PC-3 (cell line): ENCODE measurements at regions not wholly inside any gene's neighbourhood (a gene's known extent, or its start where the extent isn't known, plus 50 kb on each side); places are given as distances from the start of the nearest gene placed in this dataset.

ENCODE experiments used
- ATAC-seq: fragments of 200-7000 bp; cut with Tn5 transposase; 2 replicates; pipeline ENCODE4 v1.9.1; 2020; ENCODE audit warnings: mild to moderate bottlenecking, moderate library complexity
- BruUV-seq: library from RNA; stranded (reverse); fragments of 400-500 nt; replicated peaks from 2 replicates; lab custom pipeline; 2021; lab: Mats Ljungman, UMichigan
- CTCF ChIA-PET: fragments of 300-600 bp; sonication (Branson Sonifier 250); formaldehyde crosslinking; loops from one replicate; lab custom pipeline; 2022; ENCODE audit warnings: antibody characterized with exemption; lab: Charles Lee
- POLR2A ChIA-PET: fragments of 300-600 bp; sonication (Branson Sonifier 250); formaldehyde crosslinking; loops from one replicate; lab custom pipeline; 2022; ENCODE audit warnings: antibody characterized with exemption; ENCODE audit not compliant: unreplicated experiment; lab: Charles Lee
- DNase-seq: peaks from one replicate; pipeline ENCODE4 v3.0.0-alpha.2; 2015
- H2AFZ ChIP-seq: fragments of 300-600 bp; sonication (generic); 2 replicates; pipeline ENCODE4 v1.6.0; 2016; ENCODE audit warnings: antibody characterized with exemption, low read length
- H3F3A ChIP-seq: fragments of 300-600 bp; sonication (generic); one replicate; pipeline ENCODE4 v1.6.0; 2017; ENCODE audit warnings: antibody characterized with exemption, low read length, control low read depth, mild to moderate bottlenecking; ENCODE audit not compliant: unreplicated experiment
- H3K27ac ChIP-seq: fragments of 300-600 bp; sonication (generic); 2 replicates; pipeline ENCODE4 v1.5.1; 2016; ENCODE audit warnings: mild to moderate bottlenecking, low read length
- H3K27me3 ChIP-seq: fragments of 300-600 bp; sonication (generic); 2 replicates; pipeline ENCODE4 v1.6.1; 2016; ENCODE audit warnings: low read length, mixed read lengths
- H3K36me3 ChIP-seq: fragments of 300-600 bp; sonication (generic); 2 replicates; pipeline ENCODE4 v1.6.1; 2016; ENCODE audit warnings: low read depth, mixed run types, low read length, mixed read lengths
- H3K4me1 ChIP-seq: fragments of 300-600 bp; sonication (generic); 2 replicates; pipeline ENCODE4 v1.5.1; 2016; ENCODE audit warnings: low read length; ENCODE audit not compliant: insufficient read depth
- H3K4me2 ChIP-seq: fragments of 300-600 bp; sonication (generic); 2 replicates; pipeline ENCODE4 v1.6.0; 2016; ENCODE audit warnings: low read length
- H3K4me3 ChIP-seq: fragments of 300-600 bp; sonication (generic); 2 replicates; pipeline ENCODE4 v1.5.1; 2016; ENCODE audit warnings: mild to moderate bottlenecking, low read length, mixed read lengths
- H3K79me2 ChIP-seq: fragments of 300-600 bp; sonication (generic); 2 replicates; pipeline ENCODE4 v1.6.1; 2017; ENCODE audit warnings: low read length, mixed read lengths
- H3K9ac ChIP-seq: fragments of 300-600 bp; sonication (generic); 2 replicates; pipeline ENCODE4 v1.6.0; 2016; ENCODE audit warnings: mild to moderate bottlenecking, low read length
- H3K9me2 ChIP-seq: fragments of 300-600 bp; sonication (generic); replicated peaks from 2 replicates; pipeline ENCODE4 v1.6.1; 2016; ENCODE audit warnings: mixed run types, low read length, mixed read lengths
- H3K9me3 ChIP-seq: fragments of 300-600 bp; sonication (generic); 2 replicates; pipeline ENCODE4 v1.6.1; 2016; ENCODE audit warnings: low read length, mixed read lengths
- H4K20me1 ChIP-seq: fragments of 300-600 bp; sonication (generic); 2 replicates; pipeline ENCODE4 v1.6.1; 2016; ENCODE audit warnings: low read length, mixed read lengths
- CTCF ChIP-seq: fragments of 300-600 bp; sonication (generic); conservative IDR thresholded peaks from 2 replicates; pipeline ENCODE4 v1.5.1; 2017; ENCODE audit warnings: antibody characterized with exemption, low read depth, mild to moderate bottlenecking, low read length
- EZH2 ChIP-seq: fragments of 300-600 bp; sonication (generic); IDR thresholded peaks from one replicate; pipeline ENCODE4 v1.6.1; 2017; ENCODE audit warnings: antibody characterized with exemption, mild to moderate bottlenecking, low read length; ENCODE audit not compliant: unreplicated experiment
- EZH2phosphoT487 ChIP-seq: fragments of 300-600 bp; sonication (generic); IDR thresholded peaks from 2 replicates; pipeline ENCODE4 v1.6.1; 2018; ENCODE audit warnings: mild to moderate bottlenecking, antibody characterized with exemption, low read length, borderline replicate concordance
- intact Hi-C: fragments of 100-400 bp; cut with micrococcal nuclease; formaldehyde crosslinking; loops from 2 replicates; pipeline ENCODE4 v1.9.0; 2023

GRCh38 chr6:22059946-22060345 is 236.9 kb downstream of the PRL start:
- no peaks in the 10 kb centered on the region for H3K9me3 ChIP-seq
- no peak overlapping the region for H3K4me2 ChIP-seq
- ChIA-PET POLR2A (no interaction called here), CTCF (no interaction called here)
- H3K27me3 ChIP-seq, result no peaks in the 10 kb centered on the region
- H3K36me3 ChIP-seq, result no peaks in the 10 kb centered on the region
- no peaks in the 10 kb centered on the region for H3K4me1 ChIP-seq
- no peak overlapping the region for H3K9ac ChIP-seq
- H4K20me1 ChIP-seq, result no peaks in the 10 kb centered on the region
- no peak overlapping the region for H3K4me3 ChIP-seq
- H3K9me2 ChIP-seq, result no peaks in the 10 kb centered on the region
- DNase-seq, result no peak
- no peak for TF ChIP-seq CTCF
- TF ChIP-seq EZH2phosphoT487, result no peak
- TF ChIP-seq EZH2, result no peak
- no peak for ATAC-seq
- H3K79me2 ChIP-seq, result no peaks in the 10 kb centered on the region
- no peaks in the 10 kb centered on the region for H3F3A ChIP-seq
- intact Hi-C loops, result no loop called here
- H2AFZ ChIP-seq, result no peak overlapping the region
- no peak overlapping the region for H3K27ac ChIP-seq
- BruUV-seq, result no TSS peak

DNA sequence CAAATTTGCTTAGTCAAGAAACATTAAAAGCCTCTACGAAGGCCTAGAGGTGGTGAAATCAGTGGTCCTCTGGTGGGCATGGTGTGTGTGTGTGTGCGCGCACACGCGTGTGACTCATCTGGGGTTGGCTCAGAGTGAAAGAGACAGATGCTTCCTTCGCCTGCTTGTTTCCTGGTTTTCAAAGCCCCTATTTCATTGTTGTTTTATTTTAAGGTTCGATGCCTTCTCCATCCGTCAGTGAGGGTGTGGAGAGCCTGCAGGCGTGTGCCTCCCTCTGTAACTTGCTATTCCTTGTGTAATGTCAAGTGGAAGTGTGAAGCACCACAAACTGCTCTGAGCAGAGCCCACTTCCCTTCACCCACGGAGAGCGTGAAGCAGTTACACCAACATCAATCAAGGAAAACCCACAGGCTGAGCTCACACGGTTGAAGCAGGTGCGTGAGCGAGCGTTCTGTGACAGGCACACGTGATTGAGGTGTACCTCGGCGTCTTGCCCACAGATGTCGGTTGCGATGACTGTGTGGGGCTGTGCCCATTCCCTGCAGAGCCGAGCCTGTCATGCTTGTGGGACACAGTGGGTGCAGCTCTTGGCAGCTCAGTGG is 233.9 kb downstream of the PRL start:
- intact Hi-C loops, result no loop called here
- TF ChIP-seq CTCF (no peak), EZH2phosphoT487 (no peak), EZH2 (no peak)
- Histone ChIP-seq H3K27ac (no peak overlapping the region), H3K27me3 (no peaks in the 10 kb centered on the region), H3K4me3 (no peak overlapping the region), H3K4me2 (no peak overlapping the region), H3K4me1 (no peaks in the 10 kb centered on the region), H3K79me2 (no peaks in the 10 kb centered on the region), H3K9ac (no peak overlapping the region), H4K20me1 (no peaks in the 10 kb centered on the region), H2AFZ (no peak overlapping the region), H3F3A (no peaks in the 10 kb centered on the region), H3K9me3 (no peaks in the 10 kb centered on the region), H3K9me2 (no peaks in the 10 kb centered on the region), H3K36me3 (no peaks in the 10 kb centered on the region)
- ATAC-seq (no peak), DNase-seq (no peak)
- ChIA-PET POLR2A (no interaction called here), CTCF (no interaction called here)
- BruUV-seq, result no TSS peak

GRCh38 chr6:22064558-22064957 is 232.3 kb downstream of the PRL start:
- no TSS peak for BruUV-seq
- Histone ChIP-seq H3K36me3 (no peaks in the 10 kb centered on the region), H3K9me3 (no peaks in the 10 kb centered on the region), H3K4me3 (no peak overlapping the region), H3K4me1 (no peaks in the 10 kb centered on the region), H3F3A (no peaks in the 10 kb centered on the region), H3K9me2 (no peaks in the 10 kb centered on the region), H2AFZ (no peak overlapping the region), H4K20me1 (no peaks in the 10 kb centered on the region), H3K4me2 (no peak overlapping the region), H3K79me2 (no peaks in the 10 kb centered on the region), H3K27ac (no peak overlapping the region), H3K27me3 (no peaks in the 10 kb centered on the region), H3K9ac (no peak overlapping the region)
- DNase-seq (no peak), ATAC-seq (no peak)
- ChIA-PET CTCF (no interaction called here), POLR2A (no interaction called here)
- TF ChIP-seq CTCF, result no peak
- TF ChIP-seq EZH2, result no peak
- no peak for TF ChIP-seq EZH2phosphoT487
- intact Hi-C loops, result no loop called here
